Hepatocyte (in vitro differentiated cells): ENCODE measurements at regions not wholly inside any gene's neighbourhood (a gene's known extent, or its start where the extent isn't known, plus 50 kb on each side); places are given as distances from the start of the nearest gene placed in this dataset.

Experiments
- DNase-seq: peaks from one replicate; pipeline ENCODE4 v3.0.0-alpha.2; 2016; ENCODE audit warnings: low spot score
- H2AFZ ChIP-seq: fragments of 200-600 bp; sonication (generic); 2 replicates; pipeline ENCODE4 v1.6.0; 2016; ENCODE audit warnings: antibody characterized with exemption, mild to moderate bottlenecking
- H3K27ac ChIP-seq: fragments of 200-600 bp; sonication (generic); 2 replicates; pipeline ENCODE4 v1.5.1; 2016; ENCODE audit warnings: mild to moderate bottlenecking
- H3K27me3 ChIP-seq: fragments of 200-600 bp; sonication (generic); 2 replicates; pipeline ENCODE4 v1.6.1; 2016
- H3K36me3 ChIP-seq: fragments of 200-600 bp; sonication (generic); replicated peaks from 2 replicates; pipeline ENCODE4 v1.5.1; 2016; ENCODE audit warnings: low read depth; ENCODE audit not compliant: insufficient read depth
- H3K4me1 ChIP-seq: fragments of 200-600 bp; sonication (generic); 2 replicates; pipeline ENCODE4 v1.5.1; 2016; ENCODE audit warnings: mild to moderate bottlenecking, moderate library complexity; ENCODE audit not compliant: insufficient read depth
- H3K4me2 ChIP-seq: fragments of 200-600 bp; sonication (generic); 2 replicates; pipeline ENCODE4 v1.6.0; 2016
- H3K4me3 ChIP-seq: fragments of 200-600 bp; sonication (generic); 2 replicates; pipeline ENCODE4 v1.5.1; 2016; ENCODE audit warnings: mild to moderate bottlenecking
- H3K79me2 ChIP-seq: fragments of 200-600 bp; sonication (generic); 2 replicates; pipeline ENCODE4 v1.6.0; 2017; ENCODE audit warnings: mild to moderate bottlenecking
- H3K9me2 ChIP-seq: fragments of 200-600 bp; sonication (generic); replicated peaks from 2 replicates; pipeline ENCODE4 v1.6.0; 2017; ENCODE audit warnings: mild to moderate bottlenecking; ENCODE audit not compliant: insufficient read depth
- H3K9me3 ChIP-seq: fragments of 200-600 bp; sonication (generic); 2 replicates; pipeline ENCODE4 v1.5.1; 2016; ENCODE audit warnings: low read depth, mild to moderate bottlenecking
- H4K20me1 ChIP-seq: fragments of 200-600 bp; sonication (generic); 2 replicates; pipeline ENCODE4 v1.6.0; 2016; ENCODE audit warnings: mild to moderate bottlenecking; ENCODE audit not compliant: insufficient read depth, poor library complexity, severe bottlenecking
- EZH2 ChIP-seq: fragments of 200-600 bp; sonication (generic); IDR thresholded peaks from 2 replicates; pipeline ENCODE4 v1.6.1; 2016; ENCODE audit warnings: antibody characterized with exemption, mild to moderate bottlenecking, borderline replicate concordance
- EZH2phosphoT487 ChIP-seq: fragments of 200-600 bp; sonication (generic); IDR thresholded peaks from one replicate; pipeline ENCODE4 v1.6.1; 2018; ENCODE audit warnings: antibody characterized with exemption, mild to moderate bottlenecking, low read depth, moderate library complexity; ENCODE audit not compliant: unreplicated experiment, severe bottlenecking
- WGBS: methylation state at CpG from one replicate; pipeline ENCODE4 v1.1.6; 2016; ENCODE audit warnings: low lambda C conversion rate; ENCODE audit errors: missing lambda C conversion rate; 5-methylcytosine and 5-hydroxymethylcytosine counted together
- TF ChIP-seq, protein P1 (sequence below): fragments of 200-600 bp; sonication (generic); IDR thresholded peaks from 2 replicates; pipeline ENCODE4 v1.5.1; 2016; ENCODE audit warnings: antibody characterized with exemption, mild to moderate bottlenecking; ENCODE audit not compliant: poor library complexity

DNA sequence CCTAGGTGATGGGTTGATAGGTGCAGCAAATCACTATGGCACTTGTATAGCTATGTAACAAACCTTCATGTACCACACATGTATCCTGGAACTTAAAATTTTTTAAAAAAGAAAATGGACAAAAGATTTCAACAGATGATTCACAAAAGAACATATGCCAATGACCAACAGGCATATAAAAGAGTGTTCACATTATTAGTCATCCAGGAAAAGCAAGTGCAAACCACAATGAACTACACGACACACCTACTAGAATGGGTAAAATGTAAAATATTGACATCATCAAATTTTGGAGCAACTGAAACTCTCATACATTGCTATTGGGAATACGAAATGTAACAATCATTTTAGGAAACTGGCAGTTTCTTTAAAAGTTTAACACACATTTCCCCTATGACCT is 109.9 kb downstream of the YIPF5 start:
- no peaks in the 10 kb centered on the region for H4K20me1 ChIP-seq

GRCh38 chr5:144065786-144066185 is 104.7 kb downstream of the YIPF5 start:
- 93% methylated on average over 2 of the region's 2 CpGs for WGBS
- H3K79me2 ChIP-seq, result no peaks in the 10 kb centered on the region
- no peak overlapping the region for H3K4me3 ChIP-seq
- H3K27ac ChIP-seq, result no peak overlapping the region
- TF ChIP-seq, protein P1, sequence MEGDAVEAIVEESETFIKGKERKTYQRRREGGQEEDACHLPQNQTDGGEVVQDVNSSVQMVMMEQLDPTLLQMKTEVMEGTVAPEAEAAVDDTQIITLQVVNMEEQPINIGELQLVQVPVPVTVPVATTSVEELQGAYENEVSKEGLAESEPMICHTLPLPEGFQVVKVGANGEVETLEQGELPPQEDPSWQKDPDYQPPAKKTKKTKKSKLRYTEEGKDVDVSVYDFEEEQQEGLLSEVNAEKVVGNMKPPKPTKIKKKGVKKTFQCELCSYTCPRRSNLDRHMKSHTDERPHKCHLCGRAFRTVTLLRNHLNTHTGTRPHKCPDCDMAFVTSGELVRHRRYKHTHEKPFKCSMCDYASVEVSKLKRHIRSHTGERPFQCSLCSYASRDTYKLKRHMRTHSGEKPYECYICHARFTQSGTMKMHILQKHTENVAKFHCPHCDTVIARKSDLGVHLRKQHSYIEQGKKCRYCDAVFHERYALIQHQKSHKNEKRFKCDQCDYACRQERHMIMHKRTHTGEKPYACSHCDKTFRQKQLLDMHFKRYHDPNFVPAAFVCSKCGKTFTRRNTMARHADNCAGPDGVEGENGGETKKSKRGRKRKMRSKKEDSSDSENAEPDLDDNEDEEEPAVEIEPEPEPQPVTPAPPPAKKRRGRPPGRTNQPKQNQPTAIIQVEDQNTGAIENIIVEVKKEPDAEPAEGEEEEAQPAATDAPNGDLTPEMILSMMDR, result no peak
- no peak for TF ChIP-seq EZH2
- no peak for TF ChIP-seq EZH2phosphoT487
- no peaks in the 10 kb centered on the region for H3K27me3 ChIP-seq
- H3K9me3 ChIP-seq, result peaks cover 1% of the 10 kb centered on the region
- no peak overlapping the region for H3K4me2 ChIP-seq
- no peak for DNase-seq
- no peaks in the 10 kb centered on the region for H3K9me2 ChIP-seq
- H3K4me1 ChIP-seq, result no peaks in the 10 kb centered on the region
- H4K20me1 ChIP-seq, result no peaks in the 10 kb centered on the region
- no peak overlapping the region for H2AFZ ChIP-seq
- H3K36me3 ChIP-seq, result no peaks in the 10 kb centered on the region

More for the DNA sequence above, 109.9 kb downstream of the YIPF5 start:
- TF ChIP-seq EZH2phosphoT487 (no peak), EZH2 (no peak)
- TF ChIP-seq, protein P1, result no peak
- Histone ChIP-seq H3K79me2 (no peaks in the 10 kb centered on the region), H2AFZ (no peak overlapping the region), H3K27ac (no peak overlapping the region), H3K4me1 (no peaks in the 10 kb centered on the region), H3K9me2 (no peaks in the 10 kb centered on the region), H3K36me3 (no peaks in the 10 kb centered on the region), H3K4me3 (no peak overlapping the region), H3K9me3 (peaks cover 3% of the 10 kb centered on the region), H3K27me3 (no peaks in the 10 kb centered on the region), H3K4me2 (no peak overlapping the region)
- DNase-seq, result no peak
- 96% methylated on average over 2 of the region's 2 CpGs for WGBS

- no peak overlapping the region for H3K4me2 ChIP-seq
- H3K9me2 ChIP-seq, result no peaks in the 10 kb centered on the region
- no peaks in the 10 kb centered on the region for H3K36me3 ChIP-seq
- no peaks in the 10 kb centered on the region for H3K79me2 ChIP-seq
- no peaks in the 10 kb centered on the region for H3K27me3 ChIP-seq
- H3K4me1 ChIP-seq, result no peaks in the 10 kb centered on the region
- no peak for TF ChIP-seq EZH2
- no peak for TF ChIP-seq EZH2phosphoT487
- TF ChIP-seq, protein P1, result no peak
- no peaks in the 10 kb centered on the region for H4K20me1 ChIP-seq
- DNase-seq, result no peak
- no peak overlapping the region for H3K4me3 ChIP-seq
- H3K9me3 ChIP-seq, result no peaks in the 10 kb centered on the region
- H3K27ac ChIP-seq, result no peak overlapping the region
- no peak overlapping the region for H2AFZ ChIP-seq
These were observed 97.9 kb downstream of the YIPF5 start for GRCh38 chr5:144072518-144072927.

DNA sequence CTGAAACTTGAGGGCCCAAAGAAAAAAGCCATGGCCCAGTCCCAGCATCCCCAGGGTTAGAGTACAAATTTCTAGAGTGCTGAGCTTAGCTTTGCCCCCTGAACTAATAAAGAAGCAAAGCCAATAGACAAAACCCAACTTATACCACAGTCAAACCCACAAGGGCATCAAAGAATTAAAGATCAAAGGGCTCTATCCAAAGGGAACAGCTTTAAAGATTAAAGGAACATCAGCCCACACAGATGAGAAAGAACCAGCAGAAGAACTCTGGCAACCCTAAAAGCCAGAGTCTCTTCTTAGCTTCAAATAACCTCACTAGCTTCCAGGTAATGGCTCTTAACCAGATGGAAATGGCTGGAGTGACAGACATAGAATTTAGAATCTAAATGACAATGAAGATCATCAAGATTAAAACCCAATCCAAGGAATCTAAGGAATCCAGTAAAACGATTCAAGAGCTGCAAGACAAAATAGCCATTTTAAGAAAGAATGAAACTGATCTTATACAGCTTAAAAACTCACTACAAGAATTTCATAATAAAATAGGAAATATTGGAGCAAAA is 93.9 kb downstream of the YIPF5 start:
- Histone ChIP-seq H3K27me3 (no peaks in the 10 kb centered on the region), H3K4me3 (no peak overlapping the region), H3K27ac (no peak overlapping the region), H3K9me3 (no peaks in the 10 kb centered on the region), H3K4me1 (no peaks in the 10 kb centered on the region), H2AFZ (no peak overlapping the region), H3K36me3 (no peaks in the 10 kb centered on the region), H4K20me1 (no peaks in the 10 kb centered on the region), H3K9me2 (no peaks in the 10 kb centered on the region), H3K4me2 (no peak overlapping the region), H3K79me2 (no peaks in the 10 kb centered on the region)
- 68% methylated on average over 1 of the region's 1 CpG for WGBS
- TF ChIP-seq EZH2phosphoT487, result no peak
- TF ChIP-seq, protein P1, result no peak
- no peak for TF ChIP-seq EZH2
- no peak for DNase-seq
